GM21737 (cell line): ENCODE measurements at regions not wholly inside any gene's neighbourhood (a gene's known extent, or its start where the extent isn't known, plus 50 kb on each side); places are given as distances from the start of the nearest gene placed in this dataset.
A peak's percentile ranks its signal among the peaks of the same experiment; 100 is the strongest.

Experiments used
- ATAC-seq: cut with Tn5 transposase; IDR thresholded peaks from one replicate; pipeline ENCODE4 v1.9.1; 2021; ENCODE audit warnings: mild to moderate bottlenecking, moderate library complexity; ENCODE audit not compliant: unreplicated experiment

- no peak for ATAC-seq
These were observed 245.8 kb upstream of the JAG1 start for GRCh38 chr20:10919396-10920140.

GRCh38 chr20:10920396-10920795, 246.6 kb upstream of the JAG1 start:
- ATAC-seq = no peak

- ATAC-seq = no peak
These were observed 247.8 kb upstream of the JAG1 start for GRCh38 chr20:10921491-10922010.

- no peak for ATAC-seq
These were observed 248.7 kb upstream of the JAG1 start for GRCh38 chr20:10922506-10922905.

GRCh38 chr20:10922941-10923340, 249.1 kb upstream of the JAG1 start:
- no peak for ATAC-seq

GRCh38 chr20:10924644-10925201, 250.9 kb upstream of the JAG1 start:
- no peak for ATAC-seq

- no peak for ATAC-seq
These were observed 252.0 kb upstream of the JAG1 start for GRCh38 chr20:10925767-10926166.

GRCh38 chr20:10927011-10927583, 253.3 kb upstream of the JAG1 start:
- no peak for ATAC-seq

- ATAC-seq = no peak
These were observed 254.4 kb upstream of the JAG1 start for GRCh38 chr20:10927936-10928840.

GRCh38 chr20:10928841-10929421, 255.1 kb upstream of the JAG1 start:
- no peak for ATAC-seq

- no peak for ATAC-seq
These were observed 262.0 kb upstream of the JAG1 start for GRCh38 chr20:10935658-10936402.

GRCh38 chr20:10936786-10937185, 263.0 kb upstream of the JAG1 start:
- ATAC-seq = no peak

GRCh38 chr20:10939331-10939941, 265.6 kb upstream of the JAG1 start:
- no peak for ATAC-seq

- ATAC-seq = peak; percentile 69
These were observed 267.1 kb upstream of the JAG1 start for GRCh38 chr20:10940941-10941340.

- ATAC-seq = no peak
These were observed 270.0 kb upstream of the JAG1 start for GRCh38 chr20:10943686-10944265.

GRCh38 chr20:10946124-10946880, 272.5 kb upstream of the JAG1 start:
- ATAC-seq = no peak

GRCh38 chr20:10947726-10948125, 273.9 kb upstream of the JAG1 start:
- no peak for ATAC-seq

- no peak for ATAC-seq
These were observed 276.4 kb upstream of the JAG1 start for GRCh38 chr20:10949930-10950783.
